ENCODE measurements at regions not wholly inside any gene's neighbourhood (a gene's known extent, or its start where the extent isn't known, plus 50 kb on each side); places are given as distances from the start of the nearest gene placed in this dataset.
"Not testable (repeated sequence)": the region's sequence is repeated elsewhere in the genome, so short reads cannot be mapped to it uniquely, and the experiment has no call there.

DNA sequence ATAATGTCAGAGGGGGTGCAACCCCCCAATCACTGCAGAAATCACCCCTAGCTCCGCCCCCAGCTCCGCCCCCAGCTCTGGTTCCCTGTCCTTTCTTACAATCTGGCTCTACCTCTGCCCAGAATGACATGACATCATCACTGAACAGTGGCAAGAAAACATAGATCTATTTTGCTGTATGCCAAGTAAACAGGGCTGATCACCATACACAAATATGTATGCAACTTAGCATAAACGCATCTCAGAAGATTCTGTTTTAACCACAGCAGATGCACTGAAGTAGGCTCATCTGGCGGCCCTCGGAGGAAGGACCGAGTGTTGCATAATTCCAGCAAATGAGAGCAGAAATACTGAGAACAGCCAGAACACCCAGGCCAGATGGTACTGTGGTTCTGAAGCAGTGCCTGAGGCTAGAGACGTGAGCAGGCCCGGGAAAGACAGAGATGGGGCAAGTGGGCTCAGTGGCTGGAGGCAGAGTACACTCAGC lies 293.3 kb upstream of the KLF14 start:
- DNase-seq = no peak

DNA sequence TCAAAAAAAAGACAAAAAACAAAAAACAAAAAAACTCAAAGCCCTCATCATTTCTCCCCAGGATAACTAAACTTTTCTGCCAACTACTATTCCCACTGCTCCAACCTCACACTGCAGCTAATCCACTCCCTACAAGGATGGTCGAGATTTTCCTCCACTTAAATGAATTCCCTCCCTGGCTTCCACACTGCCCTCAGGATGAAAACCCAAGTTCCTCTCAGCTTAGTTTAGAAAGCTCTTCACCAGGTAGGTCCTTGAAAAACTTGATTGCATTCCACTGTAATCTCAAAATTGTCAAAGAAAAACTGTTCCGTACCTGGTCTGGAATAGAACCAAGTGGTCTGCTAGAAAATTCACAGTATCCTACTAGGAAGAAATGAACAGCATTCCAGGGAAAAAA lies 294.3 kb upstream of the KLF14 start:
- no peak for DNase-seq

DNA sequence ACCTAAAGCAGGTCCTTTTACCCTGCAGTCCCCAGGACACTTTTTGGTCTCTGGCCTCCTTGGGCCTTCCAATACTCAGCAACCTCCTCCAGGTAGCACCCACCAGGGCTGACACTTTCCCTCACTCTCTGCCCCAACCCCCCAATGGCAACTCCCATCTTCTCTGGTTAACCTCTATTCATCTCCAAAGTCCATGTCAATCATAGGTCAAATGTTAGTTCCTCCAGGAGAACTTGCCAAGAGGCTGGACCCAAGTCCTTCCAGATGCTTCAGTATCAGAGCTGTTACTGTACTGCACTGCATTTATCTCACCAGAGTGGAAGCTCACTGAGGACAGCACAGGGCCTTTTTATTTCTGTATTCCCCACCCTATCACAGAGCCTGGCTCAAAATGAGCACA lies 295.0 kb upstream of the KLF14 start:
- DNase-seq = no peak

DNA sequence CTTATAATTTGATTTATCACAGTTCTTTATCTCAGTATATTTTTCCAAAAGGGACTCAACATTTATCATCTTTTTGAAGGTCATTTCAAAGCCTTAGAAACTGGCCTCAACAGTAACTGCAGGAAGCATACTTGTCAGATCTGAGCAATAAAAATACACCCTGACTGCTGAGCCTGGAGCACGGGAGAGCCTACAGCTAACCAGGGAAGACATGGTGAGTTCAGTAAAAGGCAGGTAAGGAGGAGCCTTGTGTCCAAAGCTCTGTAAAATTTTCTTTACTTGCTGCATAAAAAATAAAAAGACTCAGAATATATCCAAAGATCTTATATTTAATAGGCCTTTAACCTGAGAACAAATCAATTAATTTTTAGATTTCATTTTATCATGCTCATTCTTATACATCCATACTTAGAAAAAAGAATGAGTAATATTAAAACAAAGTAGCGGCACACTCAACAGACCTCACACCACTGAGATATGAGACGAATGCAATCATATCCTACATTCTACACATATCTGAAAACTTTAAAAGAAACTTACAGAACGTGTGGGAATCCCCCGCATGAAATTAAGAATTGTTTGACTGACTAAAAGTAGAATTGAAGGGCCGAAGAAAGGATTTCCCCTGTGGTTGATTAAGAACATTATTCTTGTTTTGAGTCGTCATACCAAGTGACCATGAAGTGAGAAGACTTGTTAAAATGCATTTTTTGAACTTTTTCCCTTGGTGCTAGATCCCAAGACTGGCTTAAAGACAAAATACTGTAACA lies 296.4 kb upstream of the MKLN1 start:
- DNase-seq = no peak

DNA sequence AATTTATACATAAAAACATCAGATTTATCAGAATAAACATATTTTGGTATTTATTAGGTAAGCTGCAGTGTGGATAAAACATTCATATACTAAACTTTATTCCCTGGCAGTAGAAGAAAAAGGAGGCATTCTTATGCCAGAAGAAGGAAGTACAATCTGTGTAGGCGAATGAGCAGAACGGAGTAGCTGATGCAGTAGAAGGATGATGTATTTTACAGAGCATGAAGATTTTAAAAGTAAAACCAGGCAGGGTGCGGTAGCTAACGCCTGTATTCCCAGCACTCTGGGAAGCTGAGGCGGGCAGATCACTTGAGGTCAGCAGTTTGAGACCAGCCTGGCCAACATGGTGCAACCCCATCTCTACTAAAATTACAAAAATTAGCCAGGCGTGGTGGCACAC lies 294.9 kb upstream of the MKLN1 start:
- no peak for DNase-seq

DNA sequence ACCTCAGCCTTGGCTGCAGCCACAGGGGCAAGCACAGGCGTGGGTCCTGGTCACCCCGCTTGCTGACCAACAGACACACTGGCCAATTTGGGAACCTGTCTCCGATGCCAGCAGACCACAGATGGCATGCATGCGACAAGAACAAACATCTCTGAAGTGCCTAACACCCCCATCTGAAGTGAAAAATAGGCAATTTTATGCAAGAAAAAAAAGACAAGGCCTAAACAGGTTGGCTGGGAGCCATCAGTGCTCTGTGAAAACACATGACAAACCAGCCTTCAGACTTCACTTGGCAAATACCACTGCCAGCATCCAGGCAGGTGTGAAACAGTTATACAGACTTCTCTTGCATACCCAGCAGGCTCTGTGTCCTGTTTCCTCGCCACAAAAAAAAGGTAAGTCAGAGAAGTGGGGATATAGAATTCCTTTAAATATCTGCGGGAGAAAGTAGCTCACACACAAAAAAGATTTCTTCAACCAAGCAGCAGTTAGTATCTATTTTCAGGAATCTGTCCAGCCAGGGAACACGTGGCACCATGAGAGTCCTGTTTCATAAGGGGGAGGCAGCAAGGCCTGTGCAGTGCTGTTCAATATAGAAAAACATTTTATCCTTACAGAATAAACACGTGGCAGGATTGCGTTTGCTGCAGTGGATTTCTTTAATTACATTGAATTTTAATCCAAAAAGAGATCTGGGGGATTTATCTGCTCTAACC lies 293.4 kb upstream of the MKLN1 start:
- DNase-seq = no peak

DNA sequence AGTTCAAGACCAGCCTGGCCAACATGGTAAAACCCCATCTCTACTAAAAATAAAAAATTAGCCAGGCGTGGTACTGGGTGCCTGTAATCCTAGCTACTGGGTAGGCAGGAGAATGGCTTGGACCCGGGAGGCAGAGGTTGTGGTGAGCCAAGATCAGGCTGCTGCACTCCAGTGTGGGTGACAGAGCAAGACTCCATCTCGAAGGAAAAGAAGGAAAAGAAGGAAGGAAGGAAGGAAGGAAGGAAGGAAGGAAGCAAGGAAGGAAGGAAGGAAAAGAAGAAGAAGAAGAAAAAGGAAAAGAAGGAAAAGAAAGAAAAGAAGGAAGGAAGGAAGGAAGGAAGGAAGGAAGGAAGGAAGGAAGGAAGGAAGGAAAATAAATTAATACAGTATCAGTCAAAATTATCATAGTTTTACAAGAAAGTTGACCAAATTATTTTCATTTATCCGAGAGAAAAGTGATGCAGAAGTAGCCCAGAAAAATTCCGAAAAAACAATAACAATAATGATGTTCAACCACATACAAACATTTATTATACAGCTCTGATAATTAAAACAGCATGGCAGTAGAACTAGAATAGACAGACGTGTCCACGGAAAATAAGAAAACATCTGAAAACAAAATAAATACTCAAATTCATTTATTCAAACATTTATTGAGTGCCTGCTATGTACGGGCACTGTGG lies 292.4 kb upstream of the MKLN1 start:
- DNase-seq = no peak

DNA sequence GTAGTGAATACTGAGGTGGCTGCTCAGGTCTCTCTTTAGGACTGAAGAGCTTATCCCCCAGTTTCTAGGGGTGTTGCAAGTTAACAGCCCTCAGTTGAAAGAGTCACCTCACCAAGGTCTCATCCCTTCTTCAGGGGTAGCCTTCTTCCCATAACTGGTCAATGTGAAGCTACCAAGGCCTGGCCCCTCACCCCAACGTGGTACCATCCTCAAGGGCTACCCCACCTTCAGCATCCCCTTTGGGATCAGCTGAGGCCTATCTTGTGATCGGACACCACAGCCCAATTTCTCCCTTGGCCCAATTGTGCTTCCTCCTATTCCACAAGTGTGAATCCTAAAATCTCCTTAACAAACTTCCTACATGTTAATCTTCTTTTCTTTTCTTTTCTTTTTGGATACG lies 289.5 kb upstream of the MKLN1 start:
- DNase-seq = no peak

DNA sequence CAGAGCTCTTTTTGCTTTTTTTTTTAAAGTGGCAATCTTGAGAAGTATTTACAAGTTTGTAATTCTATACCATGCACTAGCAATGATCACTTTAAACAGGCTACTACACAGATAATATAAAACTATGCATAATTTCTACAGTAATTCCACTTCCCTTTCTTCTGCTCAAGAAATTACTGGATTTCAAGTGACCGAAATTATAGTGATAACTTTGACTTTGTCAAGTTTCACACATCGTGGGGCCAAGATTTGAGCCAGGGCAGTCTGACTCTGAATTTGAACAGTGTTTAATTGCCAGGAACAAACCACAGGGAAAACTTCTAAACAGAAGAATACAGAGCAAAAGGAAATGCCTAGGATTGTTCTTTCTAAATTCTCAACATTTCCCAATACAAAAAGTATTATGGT lies 288.3 kb upstream of the MKLN1 start:
- DNase-seq = no peak

DNA sequence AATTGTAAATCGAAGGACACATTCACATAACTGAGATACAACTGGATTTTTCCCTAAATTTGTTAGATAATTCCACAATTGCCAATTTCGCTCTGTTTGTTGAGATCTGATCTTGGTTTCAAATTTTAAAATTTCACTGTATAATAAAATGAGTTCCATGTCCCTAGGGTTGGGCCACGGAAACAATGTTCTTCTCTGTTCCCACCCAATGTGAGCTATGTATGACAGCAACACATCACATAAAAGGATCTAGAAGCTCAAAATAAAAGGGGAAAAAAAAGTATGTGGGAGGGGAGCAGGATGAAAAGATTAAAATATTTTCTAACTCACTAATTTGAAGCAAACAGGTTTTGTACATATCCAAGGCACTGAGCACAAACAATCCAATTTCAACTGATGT lies 287.8 kb upstream of the MKLN1 start:
- no peak for DNase-seq

DNA sequence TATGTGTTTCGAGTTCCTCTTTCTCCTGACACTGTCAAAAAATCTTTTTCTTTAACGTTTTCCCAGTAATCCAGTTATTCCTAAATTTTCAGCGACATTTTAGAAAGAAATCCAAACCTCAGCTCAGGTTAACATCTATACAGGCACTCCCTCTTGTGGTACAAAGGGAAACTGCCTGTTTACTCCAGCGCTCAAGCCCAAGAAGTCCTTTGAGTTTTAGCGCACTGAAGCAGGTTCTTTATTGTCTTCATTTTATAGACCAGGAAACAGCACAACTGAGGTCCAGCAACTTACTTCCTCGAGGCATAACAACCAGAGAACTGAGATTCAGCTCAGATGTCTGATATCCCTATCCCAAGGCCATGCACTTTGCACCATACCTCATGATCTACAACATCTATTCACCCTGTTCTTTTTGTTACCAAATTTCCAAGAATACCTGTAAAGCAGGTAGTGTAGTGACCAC lies 287.2 kb upstream of the MKLN1 start:
- DNase-seq = peak; percentile 44

DNA sequence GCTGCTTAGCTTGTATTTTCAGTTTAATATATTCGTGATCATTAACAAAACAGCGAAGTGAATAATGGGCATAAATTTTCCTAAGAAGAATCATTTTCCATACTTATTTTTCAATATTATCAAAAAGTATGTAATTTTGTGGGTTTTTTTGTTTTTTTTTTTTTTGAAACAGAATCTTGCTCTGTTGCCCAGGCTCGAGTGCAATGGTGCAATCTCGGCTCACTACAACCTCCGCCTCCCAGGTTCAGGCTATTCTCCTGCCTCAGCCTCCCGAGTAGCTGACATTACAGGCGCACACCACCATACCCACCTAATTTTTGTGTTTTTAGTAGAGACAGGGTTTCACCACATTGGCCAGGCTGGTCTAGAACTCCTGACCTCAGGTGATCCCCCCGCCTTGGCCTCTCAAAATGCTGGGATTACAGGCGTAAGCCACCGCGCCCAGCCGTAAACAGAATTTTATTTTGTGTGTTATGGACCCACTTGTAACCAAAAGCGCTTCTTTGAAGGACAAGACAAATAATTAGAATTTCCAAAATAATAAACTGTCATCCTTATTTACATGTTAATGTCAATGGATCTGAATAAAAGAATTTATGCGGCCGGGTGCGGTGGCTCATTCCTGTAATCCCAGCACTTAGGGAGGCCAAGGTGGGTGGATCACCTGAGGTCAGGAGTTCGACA lies 286.5 kb upstream of the MKLN1 start:
- DNase-seq = not testable (repeated sequence)

DNA sequence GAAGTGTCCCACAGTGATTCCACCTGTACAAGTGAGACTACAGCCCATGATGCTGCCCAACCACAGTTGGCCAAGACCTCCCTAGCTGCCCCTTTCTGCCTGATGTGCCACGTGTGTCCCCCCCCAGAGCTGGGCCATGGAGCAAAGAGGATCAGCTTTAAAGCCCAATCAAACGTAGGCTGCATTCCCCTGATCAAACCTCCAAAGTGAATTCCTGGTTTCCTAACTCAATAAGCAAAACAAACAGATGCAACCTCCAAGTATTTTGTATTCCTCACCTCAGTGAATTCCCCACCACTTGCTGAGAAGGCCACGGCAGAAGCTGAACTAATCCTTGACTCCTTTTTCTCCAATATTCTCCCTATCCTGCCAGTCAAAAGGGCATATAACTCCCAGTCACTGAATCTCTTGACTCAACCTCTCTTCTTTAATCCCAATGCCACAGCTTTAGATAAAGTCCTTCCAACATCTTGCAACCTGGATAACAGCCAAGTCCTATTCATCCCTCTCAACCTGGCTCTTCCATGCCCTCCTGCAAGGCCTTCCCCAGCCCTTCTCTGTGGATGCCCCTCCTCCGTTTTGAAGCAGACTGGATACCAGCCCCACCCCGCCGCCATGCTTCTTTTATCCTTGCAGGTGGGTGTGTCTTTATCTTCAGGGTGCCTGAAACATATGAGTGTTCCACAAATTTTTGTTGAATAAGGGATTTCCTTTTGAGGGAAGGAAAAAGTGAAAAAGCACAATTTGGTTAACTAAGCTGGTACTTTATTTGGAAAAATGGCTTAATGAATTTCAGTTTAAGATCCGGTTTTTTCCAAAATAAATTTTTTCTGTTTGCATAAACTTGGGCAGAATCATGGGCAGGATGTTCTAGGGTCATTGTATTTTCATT lies 285.2 kb upstream of the MKLN1 start:
- no peak for DNase-seq

DNA sequence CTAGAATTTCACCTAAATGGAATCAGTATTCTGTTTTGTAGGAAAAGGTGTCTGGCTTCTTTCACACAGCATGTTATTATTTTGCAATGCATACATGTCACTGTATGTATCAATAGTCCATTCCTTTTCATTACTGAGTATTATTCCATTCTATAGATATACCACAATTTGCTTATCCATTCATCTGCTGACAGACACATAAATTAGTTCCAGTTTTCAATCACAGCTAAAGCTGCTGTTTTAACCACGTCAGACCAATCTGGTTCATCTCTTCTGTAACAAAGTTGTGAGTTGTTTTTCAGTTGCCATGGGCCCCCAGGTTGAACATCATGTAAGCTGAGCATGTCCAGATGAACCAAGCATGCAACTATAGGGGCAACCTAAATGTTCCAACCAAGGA lies 282.1 kb upstream of the MKLN1 start:
- DNase-seq = no peak

DNA sequence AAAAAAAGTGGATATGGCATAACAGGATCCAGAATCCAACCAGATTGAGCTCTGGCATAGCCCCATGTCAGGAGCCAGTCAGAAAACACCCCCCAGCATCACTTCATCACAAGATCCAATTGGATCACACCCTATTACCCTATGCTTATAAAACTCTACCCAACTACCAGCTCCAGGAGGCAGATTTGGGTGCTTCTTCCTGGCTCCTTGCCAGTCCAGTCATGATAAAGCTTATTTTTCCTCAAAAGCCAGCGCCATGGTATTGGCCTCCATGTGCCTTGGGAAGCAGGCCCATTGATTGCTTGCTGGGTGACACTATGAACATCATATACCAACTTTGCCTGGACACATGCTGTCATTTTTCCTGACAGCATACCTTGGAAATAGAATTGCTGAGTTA lies 281.4 kb upstream of the MKLN1 start:
- no peak for DNase-seq

DNA sequence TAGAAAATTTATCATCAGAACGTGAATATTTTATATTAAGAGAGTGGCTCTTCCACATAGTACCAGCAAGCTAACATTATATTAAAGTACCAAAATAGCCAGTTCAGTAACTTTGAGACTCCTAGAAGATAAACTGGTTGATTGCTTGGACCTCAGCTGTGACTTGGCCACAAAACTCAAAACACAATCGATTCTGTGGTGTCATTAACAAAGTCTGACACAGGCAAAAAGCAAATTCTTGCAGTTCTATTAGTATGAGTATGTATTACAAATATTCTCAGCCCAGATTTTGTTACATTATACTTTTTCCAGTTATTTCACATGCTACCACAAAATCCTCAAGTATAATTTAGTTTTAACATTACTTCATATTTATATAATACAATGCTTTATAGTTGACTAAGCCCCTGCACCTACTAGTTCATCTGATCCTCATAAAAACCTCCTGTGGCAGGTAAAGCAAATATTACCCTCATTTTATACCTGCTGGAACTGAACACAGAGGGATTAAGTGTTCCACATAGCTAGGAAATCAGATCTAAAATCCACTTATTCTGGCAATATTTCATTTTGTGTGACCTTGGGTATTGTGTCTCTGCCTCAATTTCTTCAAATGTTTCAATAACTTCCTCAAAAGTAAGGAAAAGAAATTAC lies 279.9 kb upstream of the MKLN1 start:
- DNase-seq = no peak

DNA sequence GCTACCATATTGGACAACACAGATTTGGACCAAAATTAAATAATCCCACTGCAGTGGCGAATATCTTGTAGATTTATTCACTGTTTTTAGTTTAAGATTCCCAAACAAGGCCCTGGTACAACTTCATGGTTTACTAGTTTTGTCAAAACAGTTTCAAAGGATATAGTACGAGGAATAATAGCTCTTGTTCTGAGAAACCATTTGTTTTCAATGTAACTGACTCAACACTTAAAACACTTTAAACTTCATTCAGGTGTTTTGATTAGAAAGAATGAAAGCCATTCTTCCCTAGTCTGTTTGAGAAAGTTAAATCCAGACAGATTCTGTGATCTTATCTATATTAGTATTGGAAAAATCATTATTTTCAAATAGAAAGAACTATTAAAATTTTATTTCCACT lies 276.4 kb upstream of the MKLN1 start:
- DNase-seq = no peak

DNA sequence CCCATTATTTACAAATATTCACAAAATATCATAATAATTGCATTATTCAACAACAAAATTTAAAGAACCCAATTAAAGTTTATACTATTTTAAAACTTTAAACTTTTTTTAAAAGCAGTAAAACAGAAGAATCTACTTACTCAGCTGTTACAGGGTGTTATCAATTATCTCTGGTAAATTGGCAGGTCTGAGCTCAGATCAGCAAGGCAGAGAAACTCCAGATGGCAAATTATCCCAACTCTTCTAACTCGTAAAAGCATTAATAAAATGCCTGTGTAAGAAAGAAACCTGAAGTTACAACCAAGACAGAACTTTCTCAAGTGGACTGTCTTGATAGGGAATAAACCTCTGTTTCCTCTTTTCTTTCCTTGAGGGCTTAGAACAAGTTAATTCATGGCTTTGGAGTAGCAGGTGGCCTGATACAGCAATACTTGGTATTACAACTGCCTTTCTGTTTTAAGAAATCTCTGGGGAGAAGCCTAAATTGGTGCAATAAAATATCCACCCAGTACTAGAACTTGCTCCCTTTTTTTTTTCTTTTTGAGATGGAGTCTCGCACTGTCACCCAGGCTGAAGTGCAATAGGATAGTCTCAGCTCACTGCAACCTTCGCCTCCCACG lies 275.3 kb upstream of the MKLN1 start:
- DNase-seq = no peak

DNA sequence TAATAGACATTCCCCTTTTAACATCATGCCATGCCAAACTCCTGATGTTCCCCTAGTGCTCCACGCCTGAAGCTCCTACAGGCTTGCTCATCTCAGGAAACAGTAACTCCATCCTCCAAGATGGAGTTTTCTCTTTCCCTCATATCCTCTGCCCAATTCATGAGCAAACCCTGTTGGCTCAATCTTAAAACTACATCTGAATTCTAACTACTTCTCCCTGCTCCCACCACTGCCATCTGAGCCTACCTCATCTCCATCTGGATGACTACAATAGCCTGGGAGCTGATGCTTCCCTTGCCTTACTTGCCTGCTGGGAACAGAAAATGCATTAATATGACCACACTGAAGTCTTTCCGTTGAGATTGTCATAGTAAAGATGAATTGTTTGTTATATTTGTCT lies 271.7 kb upstream of the MKLN1 start:
- no peak for DNase-seq

DNA sequence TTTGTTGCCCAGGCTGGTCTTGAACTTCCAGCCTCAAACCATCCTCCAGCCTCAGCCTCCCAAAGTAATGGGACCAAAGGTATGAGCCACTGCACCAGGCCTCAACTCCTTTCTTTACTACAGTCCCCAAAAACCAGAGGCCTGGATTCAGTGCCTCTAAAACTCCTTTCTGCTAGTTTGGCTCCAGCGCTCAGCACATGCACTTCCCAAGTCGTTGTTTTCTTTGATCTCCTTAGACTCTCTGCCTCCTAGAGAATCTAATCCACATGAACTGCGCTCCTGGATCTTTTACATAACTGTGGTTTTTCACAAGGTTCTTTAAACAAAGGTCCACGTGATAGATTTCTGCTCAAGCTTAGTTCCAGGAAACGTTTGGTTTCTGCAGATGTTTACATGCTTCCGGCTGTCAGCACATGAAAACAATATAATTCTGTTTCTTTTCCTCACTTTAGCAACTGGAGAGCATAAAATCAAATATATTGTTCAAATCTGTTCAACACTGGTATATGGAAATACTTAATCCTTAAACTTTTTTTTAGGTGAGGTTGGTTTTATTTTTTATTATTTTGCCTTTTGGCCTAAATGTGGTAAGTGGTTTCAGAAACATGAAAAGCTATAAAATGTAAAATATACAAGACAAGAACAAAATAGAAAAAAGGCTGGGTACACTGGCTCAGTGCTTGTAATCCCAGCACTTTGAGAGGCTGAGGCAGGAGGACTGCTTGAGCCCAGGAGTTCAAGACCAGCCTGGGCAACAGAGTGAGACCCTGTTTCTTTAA lies 270.5 kb upstream of the MKLN1 start:
- DNase-seq = no peak

DNA sequence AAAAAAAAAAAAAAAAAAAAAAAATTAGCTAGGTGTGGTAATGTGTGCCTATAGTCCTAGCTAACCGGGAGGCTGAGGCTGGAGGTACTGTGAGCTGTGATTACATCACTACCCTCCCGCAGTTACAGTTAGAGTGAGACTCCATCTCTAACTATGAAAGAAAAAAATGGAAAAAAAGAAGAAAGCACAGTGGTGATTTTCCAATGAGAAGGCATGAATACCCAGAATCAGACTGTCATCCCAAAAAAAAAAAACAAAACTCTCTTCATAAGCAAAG lies 269.9 kb upstream of the MKLN1 start:
- no peak for DNase-seq
